Cardiac muscle cell (in vitro differentiated cells and primary cell): ENCODE measurements at regions not wholly inside any gene's neighbourhood (a gene's known extent, or its start where the extent isn't known, plus 50 kb on each side); places are given as distances from the start of the nearest gene placed in this dataset.
A peak's percentile ranks its signal among the peaks of the same experiment; 100 is the strongest.

Source experiments
- DNase-seq, 2 donors: peaks; one replicate each; pipeline versions ENCODE4 v3.0.0 to v3.0.0-alpha.2; 2010 to 2017; ENCODE audit warnings: low read depth in 1 of 2, low spot score in 1 of 2
- H3K27ac ChIP-seq: fragments of 200-600 bp; sonication (generic); 2 replicates; pipeline ENCODE4 v1.5.1; 2016
- H3K27me3 ChIP-seq: fragments of 200-600 bp; sonication (generic); 2 replicates; pipeline ENCODE4 v1.6.0; 2016; ENCODE audit warnings: control low read depth
- H3K36me3 ChIP-seq: fragments of 200-600 bp; sonication (generic); 2 replicates; pipeline ENCODE4 v1.5.1; 2016; ENCODE audit warnings: control low read depth
- H3K4me1 ChIP-seq: fragments of 200-600 bp; sonication (generic); 2 replicates; pipeline ENCODE4 v1.8.1; 2017; ENCODE audit warnings: low read depth, mild to moderate bottlenecking, mixed run types
- H3K4me3 ChIP-seq: fragments of 200-600 bp; sonication (generic); 2 replicates; pipeline ENCODE4 v1.5.1; 2016; ENCODE audit warnings: mild to moderate bottlenecking
- H3K9me3 ChIP-seq: fragments of 200-600 bp; sonication (generic); 2 replicates; pipeline ENCODE4 v1.5.1; 2017; ENCODE audit warnings: low read depth, mild to moderate bottlenecking, control low read depth
- TF ChIP-seq, protein P1 (sequence below): IDR thresholded peaks from 2 replicates; pipeline ENCODE4 v1.5.1; 2012; ENCODE audit warnings: low read depth, mild to moderate bottlenecking, low read length

DNA sequence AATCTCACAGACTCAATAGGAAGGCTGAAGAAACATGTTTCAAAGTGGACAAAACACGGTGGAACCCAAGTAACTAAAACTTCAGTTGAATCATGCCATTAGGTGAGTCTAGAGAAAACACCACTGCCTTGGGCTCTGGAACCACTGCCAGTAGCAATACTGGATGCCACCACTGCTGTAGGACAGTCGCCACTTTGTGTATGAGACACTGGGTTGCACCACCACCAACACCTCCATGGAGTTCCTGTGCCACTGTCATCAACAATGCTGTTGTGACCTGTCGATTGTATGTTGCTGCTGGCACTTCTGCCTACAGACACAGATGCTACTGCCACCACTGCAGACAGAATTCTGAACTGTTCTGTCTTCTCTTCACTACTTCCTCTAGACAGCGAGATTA, 686.7 kb downstream of the METTL4 start:
- TF ChIP-seq, protein P1, sequence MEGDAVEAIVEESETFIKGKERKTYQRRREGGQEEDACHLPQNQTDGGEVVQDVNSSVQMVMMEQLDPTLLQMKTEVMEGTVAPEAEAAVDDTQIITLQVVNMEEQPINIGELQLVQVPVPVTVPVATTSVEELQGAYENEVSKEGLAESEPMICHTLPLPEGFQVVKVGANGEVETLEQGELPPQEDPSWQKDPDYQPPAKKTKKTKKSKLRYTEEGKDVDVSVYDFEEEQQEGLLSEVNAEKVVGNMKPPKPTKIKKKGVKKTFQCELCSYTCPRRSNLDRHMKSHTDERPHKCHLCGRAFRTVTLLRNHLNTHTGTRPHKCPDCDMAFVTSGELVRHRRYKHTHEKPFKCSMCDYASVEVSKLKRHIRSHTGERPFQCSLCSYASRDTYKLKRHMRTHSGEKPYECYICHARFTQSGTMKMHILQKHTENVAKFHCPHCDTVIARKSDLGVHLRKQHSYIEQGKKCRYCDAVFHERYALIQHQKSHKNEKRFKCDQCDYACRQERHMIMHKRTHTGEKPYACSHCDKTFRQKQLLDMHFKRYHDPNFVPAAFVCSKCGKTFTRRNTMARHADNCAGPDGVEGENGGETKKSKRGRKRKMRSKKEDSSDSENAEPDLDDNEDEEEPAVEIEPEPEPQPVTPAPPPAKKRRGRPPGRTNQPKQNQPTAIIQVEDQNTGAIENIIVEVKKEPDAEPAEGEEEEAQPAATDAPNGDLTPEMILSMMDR, result no peak
- Histone ChIP-seq H3K9me3 (no peaks in the 10 kb centered on the region), H3K36me3 (no peaks in the 10 kb centered on the region), H3K4me1 (peaks cover 14% of the 10 kb centered on the region), H3K27me3 (no peaks in the 10 kb centered on the region), H3K27ac (no peak overlapping the region), H3K4me3 (no peak overlapping the region)
- DNase-seq, result no peak

DNA sequence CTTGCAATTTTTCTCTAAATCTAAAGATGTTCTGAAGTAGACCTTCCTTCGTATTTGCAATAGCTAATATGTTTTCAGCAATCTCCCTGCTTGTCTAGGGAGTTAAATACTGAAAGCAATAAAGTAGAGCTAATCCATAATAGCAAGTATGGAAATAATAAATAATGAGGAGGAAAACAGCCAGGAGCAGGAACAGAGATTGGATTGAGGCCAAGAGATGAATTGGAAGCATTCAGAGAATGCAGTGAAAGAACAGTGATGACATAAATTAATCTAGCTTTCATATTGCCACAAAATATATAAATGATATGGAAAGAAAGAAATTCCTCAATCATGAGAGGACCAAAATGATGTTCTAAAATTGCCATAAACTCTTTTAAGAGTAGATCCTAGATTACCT, 679.7 kb downstream of the METTL4 start:
- Histone ChIP-seq H3K27me3 (no peaks in the 10 kb centered on the region), H3K9me3 (no peaks in the 10 kb centered on the region), H3K27ac (no peak overlapping the region), H3K4me3 (no peak overlapping the region), H3K4me1 (peaks cover 22% of the 10 kb centered on the region), H3K36me3 (no peaks in the 10 kb centered on the region)
- TF ChIP-seq, protein P1, result no peak
- peak in 1 of 2 donors; percentile 0 for DNase-seq

DNA sequence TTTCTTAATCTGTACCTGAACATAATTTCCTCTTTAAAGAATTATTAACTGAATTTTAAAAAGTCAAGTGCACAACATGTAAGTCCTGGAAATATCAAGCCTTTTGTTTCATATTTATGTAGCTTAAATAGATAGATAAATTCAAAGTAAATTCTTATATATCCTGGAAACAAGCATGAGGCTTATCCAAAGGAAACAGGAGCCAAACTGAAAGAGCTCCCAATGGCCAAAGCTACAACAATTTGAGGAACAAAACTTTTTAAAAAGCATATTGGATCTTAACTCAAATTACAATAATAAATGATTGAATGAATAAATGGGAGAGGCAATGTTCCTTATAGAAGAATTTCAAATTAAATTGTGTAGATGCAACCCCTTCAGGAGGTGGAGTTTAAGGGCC, 679.1 kb downstream of the METTL4 start:
- no peak for DNase-seq
- Histone ChIP-seq H3K36me3 (no peaks in the 10 kb centered on the region), H3K27me3 (no peaks in the 10 kb centered on the region), H3K4me1 (peaks cover 19% of the 10 kb centered on the region), H3K27ac (no peak overlapping the region), H3K9me3 (no peaks in the 10 kb centered on the region), H3K4me3 (no peak overlapping the region)
- TF ChIP-seq, protein P1, result no peak

DNA sequence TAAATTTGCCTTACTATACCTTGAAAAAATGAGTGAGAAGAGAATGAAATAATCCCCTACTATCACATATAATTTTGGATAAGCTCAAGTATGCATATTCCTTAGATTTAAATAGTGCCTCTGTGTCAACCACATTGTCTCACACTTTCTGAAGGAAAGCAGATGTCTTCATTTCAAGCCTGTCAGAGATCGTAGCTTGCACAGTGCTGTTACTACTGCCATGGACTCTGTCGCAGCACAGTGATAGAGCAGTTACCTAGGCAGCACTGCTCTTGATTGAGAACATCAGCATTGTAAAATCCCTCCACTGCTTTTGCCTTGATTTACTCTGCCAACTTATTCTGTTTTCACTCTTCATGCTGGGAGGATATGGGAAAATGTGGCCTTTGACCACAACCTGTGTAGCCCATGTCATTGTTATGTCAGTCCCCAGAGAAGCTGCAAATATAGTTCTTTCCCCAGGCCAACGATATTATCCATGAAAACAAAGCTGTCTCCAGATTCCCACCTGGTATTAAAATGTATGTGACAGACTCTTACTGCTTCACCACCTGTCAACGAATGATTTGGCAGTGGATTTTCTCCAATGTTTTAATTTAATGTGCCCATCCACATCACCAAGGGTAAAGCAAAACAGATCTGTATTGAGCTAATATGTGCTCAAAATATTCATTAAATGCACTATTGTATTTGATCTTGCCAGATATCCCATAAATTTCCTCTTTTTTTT, 675.7 kb downstream of the METTL4 start:
- TF ChIP-seq, protein P1, result no peak
- no peak overlapping the region for H3K4me3 ChIP-seq
- no peaks in the 10 kb centered on the region for H3K27me3 ChIP-seq
- no peak overlapping the region for H3K27ac ChIP-seq
- DNase-seq, result peak in 1 of 2 donors; percentile 26
- peaks cover 13% of the 10 kb centered on the region for H3K4me1 ChIP-seq
- no peaks in the 10 kb centered on the region for H3K9me3 ChIP-seq
- H3K36me3 ChIP-seq, result no peaks in the 10 kb centered on the region

DNA sequence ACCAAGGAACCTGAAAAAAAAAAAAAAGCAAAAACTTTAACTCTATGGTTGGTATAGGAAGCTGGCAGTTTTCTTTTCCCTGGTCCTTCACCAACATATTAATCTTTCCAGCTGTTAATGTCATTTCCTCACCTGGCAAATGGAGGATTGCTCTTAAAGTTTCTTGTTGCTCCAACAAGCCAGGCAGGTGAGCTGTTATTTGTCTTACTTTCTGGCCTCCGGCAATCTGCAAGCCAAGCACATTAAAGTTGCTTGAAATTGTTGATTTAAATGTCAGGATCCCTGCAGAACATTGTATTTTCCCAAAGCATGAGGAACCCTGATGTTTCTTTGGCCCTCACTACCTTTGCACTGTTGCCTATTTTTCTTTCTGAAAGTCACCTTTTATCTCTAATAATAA, 664.9 kb downstream of the METTL4 start:
- TF ChIP-seq, protein P1, result no peak
- no peak overlapping the region for H3K27ac ChIP-seq
- no peaks in the 10 kb centered on the region for H3K27me3 ChIP-seq
- no peaks in the 10 kb centered on the region for H3K36me3 ChIP-seq
- no peak for DNase-seq
- H3K4me3 ChIP-seq, result no peak overlapping the region
- no peaks in the 10 kb centered on the region for H3K4me1 ChIP-seq
- no peaks in the 10 kb centered on the region for H3K9me3 ChIP-seq
